Islet of Langerhans (tissue), 1 donor: ENCODE measurements at regions not wholly inside any gene's neighbourhood (a gene's known extent, or its start where the extent isn't known, plus 50 kb on each side); places are given as distances from the start of the nearest gene placed in this dataset.

Experiments used
- FAIRE-seq: peaks from one replicate; lab custom pipeline; 2011; peaks lifted over from hg19 to GRCh38; lab: Jason Lieb, UNC

- FAIRE-seq, result no peak
These were observed 57.5 kb upstream of the FN1 start for GRCh38 chr2:215493376-215493775.

GRCh38 chr2:215489288-215489848 is 53.5 kb upstream of the FN1 start:
- FAIRE-seq, result no peak

- FAIRE-seq, result no peak
These were observed 51.1 kb upstream of the FN1 start for GRCh38 chr2:215487002-215487372.

GRCh38 chr2:215486291-215487001 is 50.6 kb upstream of the FN1 start:
- FAIRE-seq, result no peak
